ENCODE measurements at regions not wholly inside any gene's neighbourhood (a gene's known extent, or its start where the extent isn't known, plus 50 kb on each side); places are given as distances from the start of the nearest gene placed in this dataset.

GRCh38 chr9:103362986-103363385 lies 367.9 kb downstream of the CYLC2 start:
- Histone ChIP-seq H3K36me3 (ENCODE audit: control insufficient read depth, insufficient read depth, low read length) (no peaks in the 10 kb centered on the region), H3K27me3 (ENCODE audit: control insufficient read depth, insufficient read depth, low read length) (no peaks in the 10 kb centered on the region), H3K4me3 (ENCODE audit: low read depth, low read length) (no peak overlapping the region)
- ChIA-PET POLR2A (no interaction called here), CTCF (no interaction called here)
- DNase-seq (ENCODE audit: low read depth): no peak
- TF ChIP-seq, protein P1, sequence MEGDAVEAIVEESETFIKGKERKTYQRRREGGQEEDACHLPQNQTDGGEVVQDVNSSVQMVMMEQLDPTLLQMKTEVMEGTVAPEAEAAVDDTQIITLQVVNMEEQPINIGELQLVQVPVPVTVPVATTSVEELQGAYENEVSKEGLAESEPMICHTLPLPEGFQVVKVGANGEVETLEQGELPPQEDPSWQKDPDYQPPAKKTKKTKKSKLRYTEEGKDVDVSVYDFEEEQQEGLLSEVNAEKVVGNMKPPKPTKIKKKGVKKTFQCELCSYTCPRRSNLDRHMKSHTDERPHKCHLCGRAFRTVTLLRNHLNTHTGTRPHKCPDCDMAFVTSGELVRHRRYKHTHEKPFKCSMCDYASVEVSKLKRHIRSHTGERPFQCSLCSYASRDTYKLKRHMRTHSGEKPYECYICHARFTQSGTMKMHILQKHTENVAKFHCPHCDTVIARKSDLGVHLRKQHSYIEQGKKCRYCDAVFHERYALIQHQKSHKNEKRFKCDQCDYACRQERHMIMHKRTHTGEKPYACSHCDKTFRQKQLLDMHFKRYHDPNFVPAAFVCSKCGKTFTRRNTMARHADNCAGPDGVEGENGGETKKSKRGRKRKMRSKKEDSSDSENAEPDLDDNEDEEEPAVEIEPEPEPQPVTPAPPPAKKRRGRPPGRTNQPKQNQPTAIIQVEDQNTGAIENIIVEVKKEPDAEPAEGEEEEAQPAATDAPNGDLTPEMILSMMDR (IDR thresholded peaks at IDR 0.05; ENCODE audit: insufficient read depth, low read depth, low read length): no peak

DNA sequence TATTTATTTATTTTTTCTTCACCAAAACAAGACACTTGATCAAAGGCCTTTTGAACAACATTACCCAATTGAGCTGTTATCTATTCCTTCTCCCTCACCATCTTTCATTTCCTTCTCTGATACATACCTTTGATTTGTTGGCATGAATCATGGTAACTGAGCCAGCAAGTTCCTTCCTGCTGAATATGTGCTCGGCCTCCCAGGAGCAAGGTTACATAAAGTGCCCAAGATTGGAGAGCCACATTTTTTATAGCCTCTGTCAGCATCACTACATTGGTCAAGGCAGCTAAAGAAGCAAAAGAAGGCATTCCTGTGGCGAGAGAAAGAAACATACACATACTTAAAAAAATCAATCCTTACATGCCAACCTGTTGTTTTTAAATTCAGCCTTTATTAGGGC lies 369.6 kb downstream of the CYLC2 start:
- TF ChIP-seq, protein P1 (IDR thresholded peaks at IDR 0.05; ENCODE audit: insufficient read depth, low read depth, low read length): no peak
- POLR2A ChIA-PET: no interaction called here
- CTCF ChIA-PET: no interaction called here
- H3K36me3 ChIP-seq (ENCODE audit: control insufficient read depth, insufficient read depth, low read length): no peaks in the 10 kb centered on the region
- H3K27me3 ChIP-seq (ENCODE audit: control insufficient read depth, insufficient read depth, low read length): no peaks in the 10 kb centered on the region
- no peak for DNase-seq (ENCODE audit: low read depth)
- H3K4me3 ChIP-seq (ENCODE audit: low read depth, low read length): no peak overlapping the region

DNA sequence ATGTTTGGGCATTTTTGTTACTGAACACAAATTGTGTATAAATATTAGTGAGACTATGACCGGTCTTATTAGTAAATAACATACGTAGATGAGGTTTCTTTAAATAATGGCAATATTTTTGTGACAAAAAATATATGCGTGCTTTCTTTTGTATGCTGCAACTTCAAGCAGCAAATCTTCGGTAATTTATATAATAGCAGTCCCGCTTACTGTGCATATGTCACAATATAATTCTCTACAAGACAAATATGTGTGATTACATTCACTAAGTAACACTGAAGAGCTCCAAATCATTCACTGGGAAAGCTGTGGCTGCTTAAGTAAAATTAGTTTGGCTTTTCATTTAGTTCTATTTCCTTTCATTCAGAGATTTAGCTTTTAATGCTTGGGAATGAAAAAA lies 376.0 kb downstream of the CYLC2 start:
- H3K36me3 ChIP-seq (ENCODE audit: control insufficient read depth, insufficient read depth, low read length): no peaks in the 10 kb centered on the region
- TF ChIP-seq, protein P1 (IDR thresholded peaks at IDR 0.05; ENCODE audit: insufficient read depth, low read depth, low read length): no peak
- CTCF ChIA-PET: no interaction called here
- POLR2A ChIA-PET: no interaction called here
- no peaks in the 10 kb centered on the region for H3K27me3 ChIP-seq (ENCODE audit: control insufficient read depth, insufficient read depth, low read length)
- no peak overlapping the region for H3K4me3 ChIP-seq (ENCODE audit: low read depth, low read length)
- DNase-seq (ENCODE audit: low read depth): no peak

GRCh38 chr9:103372828-103373227 lies 377.7 kb downstream of the CYLC2 start:
- ChIA-PET POLR2A (no interaction called here), CTCF (no interaction called here)
- TF ChIP-seq, protein P1 (IDR thresholded peaks at IDR 0.05; ENCODE audit: insufficient read depth, low read depth, low read length): no peak
- DNase-seq (ENCODE audit: low read depth): no peak
- H3K4me3 ChIP-seq (ENCODE audit: low read depth, low read length): no peak overlapping the region
- no peaks in the 10 kb centered on the region for H3K36me3 ChIP-seq (ENCODE audit: control insufficient read depth, insufficient read depth, low read length)
- H3K27me3 ChIP-seq (ENCODE audit: control insufficient read depth, insufficient read depth, low read length): no peaks in the 10 kb centered on the region

GRCh38 chr9:103377667-103378066 lies 382.5 kb downstream of the CYLC2 start:
- H3K4me3 ChIP-seq (ENCODE audit: low read depth, low read length): no peak overlapping the region

More at GRCh38 chr9:103377667-103378066, 382.5 kb downstream of the CYLC2 start:
- no peaks in the 10 kb centered on the region for H3K27me3 ChIP-seq (ENCODE audit: control insufficient read depth, insufficient read depth, low read length)
- ChIA-PET POLR2A (no interaction called here), CTCF (interaction anchor here (0.6 to 1.1 kb wide), 3 partner anchors 22 to 226 kb away, joined by 3 read pairs; no protein-coding TSS in a partner anchor)
- TF ChIP-seq, protein P1 (IDR thresholded peaks at IDR 0.05; ENCODE audit: insufficient read depth, low read depth, low read length): no peak
- no peaks in the 10 kb centered on the region for H3K36me3 ChIP-seq (ENCODE audit: control insufficient read depth, insufficient read depth, low read length)
- no peak for DNase-seq (ENCODE audit: low read depth)
